HS-5 (cell line): ENCODE measurements at regions not wholly inside any gene's neighbourhood (a gene's known extent, or its start where the extent isn't known, plus 50 kb on each side); places are given as distances from the start of the nearest gene placed in this dataset.

Source experiments
- DNase-seq: peaks from one replicate; pipeline ENCODE4 v3.0.0-alpha.2; 2012; ENCODE audit warnings: low read depth

- DNase-seq, result no peak
These were observed 50.6 kb upstream of the L3MBTL4 start for GRCh38 chr18:6465281-6465680.

- no peak for DNase-seq
These were observed 61.5 kb upstream of the L3MBTL4 start for GRCh38 chr18:6476190-6476589.

GRCh38 chr18:6476880-6477279 lies 62.2 kb upstream of the L3MBTL4 start:
- no peak for DNase-seq

GRCh38 chr18:6478121-6478520 lies 63.4 kb upstream of the L3MBTL4 start:
- no peak for DNase-seq

DNA sequence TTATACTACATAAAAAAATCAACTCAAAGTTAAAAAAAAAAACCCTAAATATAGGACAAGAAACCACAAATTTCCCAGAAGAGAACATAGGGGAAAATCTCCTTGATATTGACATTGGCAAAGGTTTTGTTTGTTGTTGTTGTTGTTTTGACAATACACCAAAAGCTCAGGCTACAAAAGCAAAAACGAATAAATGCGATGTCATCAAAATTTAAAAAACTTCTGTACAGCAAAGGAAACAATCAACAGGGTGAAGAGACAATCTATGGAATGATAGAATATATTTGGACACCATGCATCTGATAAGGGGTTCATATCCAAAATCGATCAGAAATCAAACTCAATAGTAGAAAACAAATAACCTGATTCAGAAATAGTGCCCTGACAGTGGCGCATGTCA lies 65.0 kb upstream of the L3MBTL4 start:
- no peak for DNase-seq

DNA sequence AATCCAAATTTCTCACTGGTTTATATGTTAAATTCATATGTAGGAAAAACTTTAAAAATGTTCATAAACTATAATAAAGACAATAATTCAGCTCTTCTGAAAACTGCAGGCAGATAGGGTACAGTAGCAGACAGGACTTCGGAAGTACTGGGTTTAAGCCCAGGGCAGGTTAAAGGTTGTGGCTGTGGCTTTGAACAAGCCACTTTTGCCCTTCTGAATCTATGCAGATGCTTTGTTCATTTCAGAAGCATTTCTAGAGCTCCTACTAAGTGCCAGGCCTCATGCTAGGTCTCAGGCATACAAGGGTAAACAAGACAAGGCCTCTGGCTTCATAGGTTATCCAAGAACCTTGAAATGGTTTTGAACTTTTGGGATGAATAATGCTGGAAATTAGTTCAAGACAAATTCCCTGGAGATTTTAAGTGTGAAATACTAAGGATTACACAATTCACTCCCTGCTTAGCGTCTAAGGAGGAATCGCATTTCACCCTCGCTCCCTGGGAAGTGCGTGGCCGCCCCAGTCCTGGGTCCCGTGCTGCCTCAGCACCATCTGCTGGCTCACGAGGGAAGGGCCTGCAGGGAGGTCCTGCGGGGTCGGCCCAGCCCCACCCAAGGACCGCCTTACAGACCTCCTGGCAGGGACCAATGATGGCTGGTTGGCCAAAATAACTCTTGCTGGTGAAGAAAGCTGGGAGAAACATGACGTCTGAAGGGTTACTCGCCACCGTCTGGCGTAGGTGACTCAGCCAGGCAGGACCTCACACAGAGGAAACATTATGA lies 67.7 kb upstream of the L3MBTL4 start:
- DNase-seq, result peak; percentile 34

GRCh38 chr18:6484659-6485058 lies 69.9 kb upstream of the L3MBTL4 start:
- no peak for DNase-seq

DNA sequence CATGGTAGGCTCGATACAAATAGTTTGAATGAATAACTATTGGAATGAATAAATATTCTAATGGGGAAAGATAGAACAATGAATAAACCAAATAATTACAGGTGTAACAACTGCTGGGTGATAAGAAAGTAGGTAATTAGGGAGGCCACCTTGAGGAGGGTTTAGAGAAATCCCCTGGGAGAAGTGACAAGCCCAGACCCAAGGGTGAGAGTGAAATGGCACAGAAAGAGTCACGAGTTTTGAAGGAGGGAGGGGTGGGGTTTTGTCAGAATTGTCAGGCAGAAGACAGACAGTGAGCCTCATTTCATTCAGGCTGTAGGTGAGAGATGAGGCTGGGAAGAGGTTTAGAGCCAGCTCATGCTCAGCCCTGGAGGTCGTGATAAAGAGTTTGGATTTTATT lies 71.6 kb upstream of the L3MBTL4 start:
- no peak for DNase-seq

- no peak for DNase-seq
These were observed 72.2 kb upstream of the L3MBTL4 start for GRCh38 chr18:6486764-6487426.

DNA sequence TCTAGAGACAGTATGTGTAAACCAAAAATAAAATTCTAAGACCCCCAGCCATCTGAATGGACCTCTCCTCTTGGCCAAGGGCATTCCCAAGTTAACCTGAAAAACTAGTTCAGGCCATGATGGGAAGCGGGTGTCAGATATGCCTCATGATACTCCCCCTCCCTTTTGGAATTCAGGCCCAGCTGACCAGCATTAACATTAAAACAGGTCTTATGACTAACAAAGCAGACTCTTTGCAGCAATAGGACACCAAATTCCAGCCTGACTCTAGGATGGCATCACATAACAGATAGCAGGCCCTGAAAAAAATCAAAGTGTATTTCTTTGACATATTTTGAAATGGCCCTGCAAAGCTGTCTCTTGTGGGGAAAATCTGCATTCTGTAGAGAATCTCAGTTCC lies 73.3 kb upstream of the L3MBTL4 start:
- no peak for DNase-seq

GRCh38 chr18:6488956-6489355 lies 74.2 kb upstream of the L3MBTL4 start:
- DNase-seq, result no peak

DNA sequence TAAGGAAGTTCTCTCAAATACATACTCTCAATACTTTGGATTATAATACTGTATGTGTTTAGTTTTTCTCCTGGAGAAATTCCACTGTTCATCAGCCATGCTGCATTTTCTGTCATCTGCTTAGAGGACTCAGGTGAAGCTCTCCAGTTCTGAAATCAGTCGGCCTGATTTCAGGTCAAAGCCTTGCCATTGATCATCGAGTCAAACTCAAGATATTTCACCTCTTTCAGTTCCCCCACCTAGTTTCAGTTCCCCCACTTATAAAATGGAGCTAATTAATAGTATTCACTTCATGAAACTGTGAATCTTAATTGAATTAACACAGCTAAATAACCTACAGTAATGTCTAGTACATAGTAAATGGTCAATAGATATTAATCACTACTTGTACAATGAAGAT lies 75.3 kb upstream of the L3MBTL4 start:
- DNase-seq, result no peak

- DNase-seq, result no peak
These were observed 78.5 kb upstream of the L3MBTL4 start for GRCh38 chr18:6493194-6493593.

DNA sequence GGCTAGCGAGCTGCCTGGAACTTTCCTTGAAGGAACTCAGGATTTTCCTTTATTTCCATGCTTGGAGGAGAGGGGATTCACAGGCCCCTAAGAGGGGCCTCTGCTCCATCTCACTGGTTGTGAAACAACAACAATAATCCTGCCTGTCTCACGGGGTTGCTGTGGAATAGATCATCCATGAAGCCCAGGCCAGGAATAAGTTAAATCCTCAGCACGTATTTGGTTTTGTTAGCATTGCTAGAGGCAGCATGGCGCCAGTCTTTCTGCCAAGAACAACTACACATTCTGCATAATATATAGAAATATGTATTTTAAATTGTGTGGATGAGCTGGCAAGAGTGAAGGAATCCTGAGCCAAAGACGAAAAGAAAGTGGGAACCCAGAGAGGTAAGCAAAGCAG lies 80.8 kb upstream of the L3MBTL4 start:
- DNase-seq, result no peak

GRCh38 chr18:6497543-6497942 lies 82.8 kb upstream of the L3MBTL4 start:
- no peak for DNase-seq

GRCh38 chr18:6498289-6498856 lies 83.7 kb upstream of the L3MBTL4 start:
- no peak for DNase-seq

DNA sequence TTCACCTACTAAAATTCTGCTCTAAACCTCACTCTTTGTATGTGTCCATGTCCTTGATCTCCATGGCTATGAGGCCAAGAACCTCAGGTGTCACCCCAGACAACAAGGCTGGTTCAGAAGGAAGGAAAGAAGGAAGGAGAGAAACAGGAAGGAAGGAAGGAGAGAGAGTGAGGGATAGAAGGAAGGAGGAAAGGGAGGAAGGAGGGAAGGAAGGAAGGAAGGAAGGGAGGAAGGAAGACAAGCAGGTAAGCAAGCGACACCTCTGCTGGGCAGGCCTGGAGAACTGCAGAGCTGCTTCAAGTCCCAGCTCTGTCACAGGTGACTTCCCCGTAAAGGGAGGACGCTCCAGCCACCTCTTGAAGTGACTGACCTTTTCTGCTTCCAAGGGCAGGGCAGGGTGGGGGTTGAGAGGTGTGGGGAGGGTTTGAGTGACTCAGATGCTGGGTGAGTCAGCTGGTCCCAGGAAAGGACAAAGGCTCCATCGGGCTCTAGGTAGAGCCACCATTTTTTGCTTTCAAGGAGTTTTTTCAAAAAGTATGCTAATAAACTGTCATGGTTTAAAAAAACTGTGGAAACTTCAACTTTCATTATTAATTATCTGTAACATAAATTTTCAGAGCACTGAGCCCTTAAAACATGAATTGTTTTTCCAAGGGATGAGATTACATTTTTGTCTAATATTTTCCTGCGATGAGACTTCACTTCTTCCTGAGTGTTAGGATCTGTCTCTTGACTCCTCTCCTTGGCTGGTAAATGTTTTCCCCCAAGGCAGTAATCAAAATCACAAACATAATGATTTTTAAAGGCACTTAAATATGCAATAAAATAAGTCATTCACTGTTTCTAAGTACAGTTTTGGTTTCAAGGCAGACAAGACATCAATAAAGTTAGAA lies 90.1 kb upstream of the L3MBTL4 start:
- DNase-seq, result no peak

GRCh38 chr18:6505498-6505875 lies 90.8 kb upstream of the L3MBTL4 start:
- DNase-seq, result no peak

DNA sequence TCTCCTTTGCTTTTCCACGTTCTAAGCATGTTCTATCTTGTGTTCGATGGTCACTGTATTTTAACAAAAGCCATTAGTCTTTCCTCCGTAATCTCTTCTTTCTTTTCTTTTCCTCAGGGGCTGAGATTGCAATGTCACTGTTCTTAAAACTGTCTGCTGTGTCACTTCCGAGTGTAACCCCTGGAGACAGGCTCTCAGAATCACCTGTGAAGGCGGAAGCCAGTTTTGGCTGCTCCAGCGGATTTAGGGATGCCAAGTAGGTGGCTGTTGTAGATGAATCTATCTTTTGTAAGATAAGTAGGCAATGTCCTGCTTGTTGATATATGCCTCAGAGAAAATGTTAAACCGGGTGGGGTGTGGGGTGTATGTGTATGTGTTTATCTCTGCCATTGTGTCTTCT lies 94.7 kb upstream of the L3MBTL4 start:
- DNase-seq, result no peak

DNA sequence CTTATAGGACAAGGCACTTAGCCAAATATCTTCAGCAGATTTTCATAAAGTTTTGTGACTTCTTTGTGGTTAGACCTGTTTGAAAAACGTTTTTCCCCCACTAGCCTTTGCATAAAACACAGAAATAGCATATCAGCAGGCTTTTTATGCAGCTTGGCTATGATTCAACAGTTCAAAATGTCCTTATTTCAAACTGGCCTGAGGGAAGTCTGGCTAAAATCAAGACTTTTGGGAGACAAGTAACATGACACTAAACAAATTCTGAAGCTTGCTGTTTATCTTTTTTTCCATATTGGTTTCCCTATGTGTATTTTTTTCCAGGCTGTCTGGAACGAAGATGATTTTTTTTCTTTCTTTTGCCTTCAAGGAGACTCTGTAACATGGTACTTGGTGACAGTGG lies 95.1 kb upstream of the L3MBTL4 start:
- DNase-seq, result no peak

GRCh38 chr18:6520901-6521300 lies 106.2 kb upstream of the L3MBTL4 start:
- no peak for DNase-seq

DNA sequence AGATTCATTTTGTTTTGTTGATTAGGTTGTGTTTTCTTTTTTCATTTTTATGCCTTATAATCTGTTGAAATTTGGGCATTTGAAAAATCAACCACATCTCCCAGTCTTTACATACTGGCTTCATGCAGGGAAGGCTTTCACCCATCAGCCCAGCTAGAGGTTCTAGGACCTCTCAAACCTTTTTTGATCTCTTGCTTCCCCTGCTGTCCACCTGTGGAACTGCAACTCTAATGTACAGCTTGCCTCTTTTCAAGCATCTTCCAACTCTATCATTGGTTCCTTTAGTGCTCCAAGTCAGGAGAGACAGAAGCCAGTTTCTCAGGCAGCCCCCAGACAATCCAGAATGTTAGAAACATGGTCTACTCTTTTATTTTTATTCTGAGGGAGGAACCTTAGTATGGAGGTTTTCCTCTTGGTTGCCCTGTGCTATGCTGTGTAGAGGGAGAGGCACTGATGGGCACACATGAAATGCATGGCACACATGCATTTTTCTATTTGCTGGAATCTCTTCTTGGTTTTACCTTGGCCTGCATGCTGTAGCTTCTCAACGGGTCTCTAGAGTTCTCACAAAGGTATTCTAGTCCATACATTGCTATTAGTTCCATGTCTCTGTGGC lies 107.2 kb upstream of the L3MBTL4 start:
- DNase-seq, result peak; percentile 28
